Spleen (tissue), 11 donors: ENCODE measurements at regions not wholly inside any gene's neighbourhood (a gene's known extent, or its start where the extent isn't known, plus 50 kb on each side); places are given as distances from the start of the nearest gene placed in this dataset.

Experiments used
- DNase-seq: peaks from one replicate; pipeline ENCODE4 v3.0.0-alpha.2; 2020
- H3K27ac ChIP-seq, 8 donors: fragments of 200-600 bp; sonication (generic) in 7 of 8; 1 replicate in 4 of 8; 2 replicates in 4 of 8; pipeline versions ENCODE4 v1.5.0 to v1.8.0; 2016 to 2021; ENCODE audit warnings: inconsistent platforms in 4 of 8, mild to moderate bottlenecking in 4 of 8, moderate library complexity in 1 of 8
- H3K27me3 ChIP-seq, 7 donors: fragments of 200-600 bp; sonication (generic) in 6 of 7; replicated peaks in 1 of 7; 1 replicate in 4 of 7; 2 replicates in 3 of 7; pipeline versions ENCODE4 v1.5.0 to v1.8.0; 2016 to 2021; ENCODE audit warnings: inconsistent platforms in 3 of 7, mild to moderate bottlenecking in 1 of 7
- H3K36me3 ChIP-seq, 6 donors: fragments of 200-600 bp; sonication (generic) in 5 of 6; 1 replicate in 4 of 6; 2 replicates in 2 of 6; pipeline versions ENCODE4 v1.5.0 to v1.8.0; 2016 to 2021; ENCODE audit warnings: inconsistent platforms in 2 of 6
- H3K4me1 ChIP-seq, 6 donors: fragments of 200-600 bp; sonication (generic) in 5 of 6; 1 replicate in 3 of 6; 2 replicates in 3 of 6; pipeline versions ENCODE4 v1.5.0 to v1.8.0; 2016 to 2021; ENCODE audit warnings: inconsistent platforms in 3 of 6
- H3K4me3 ChIP-seq, 8 donors: fragments of 200-600 bp; sonication (generic) in 7 of 8; 1 replicate in 4 of 8; 2 replicates in 4 of 8; pipeline versions ENCODE4 v1.5.0 to v1.8.0; 2016 to 2021; ENCODE audit warnings: inconsistent platforms in 4 of 8, mild to moderate bottlenecking in 4 of 8, moderate library complexity in 2 of 8
- H3K9me3 ChIP-seq, 8 donors: fragments of 200-600 bp; sonication (generic) in 7 of 8; 1 replicate in 4 of 8; 2 replicates in 4 of 8; pipeline versions ENCODE4 v1.5.0 to v1.8.0; 2016 to 2021; ENCODE audit warnings: inconsistent platforms in 4 of 8
- POLR2A ChIP-seq, 3 donors: fragments of 450-650 bp; IDR thresholded peaks; one replicate each; pipeline ENCODE4 v1.5.1; 2017; ENCODE audit warnings: antibody characterized with exemption in 3 of 3, mild to moderate bottlenecking in 1 of 3
- POLR2AphosphoS5 ChIP-seq, 3 donors: sonication (generic); formaldehyde crosslinking; IDR thresholded peaks; one replicate each; pipeline ENCODE4 v1.5.1; 2017; ENCODE audit warnings: antibody characterized with exemption in 3 of 3
- WGBS, 5 donors: extraction: QIAGEN DNeasy Blood & Tissue Kit in 3 of 5; methylation state at CpG; one replicate each; pipeline versions ENCODE4 v1.1.5 to v1.1.7; 2013 to 2018; 5-methylcytosine and 5-hydroxymethylcytosine counted together
- intact Hi-C: fragments of 100-400 bp; cut with DNase I; formaldehyde crosslinking; loops from one replicate; pipeline ENCODE4 v1.15.0; 2023; ENCODE audit warnings: low total_unique reads
- TF ChIP-seq, protein P1 (sequence below), 11 experiments: fragments of 200-600 bp in 7 of 11; fragments of 450-650 bp in 4 of 11; sonication (generic) in 4 of 11; IDR thresholded peaks in 8 of 11; conservative IDR thresholded peaks in 3 of 11; 1 replicate in 7 of 11; 2 replicates in 4 of 11; pipeline versions ENCODE4 v1.4.0 to v1.8.0; 2016 to 2021; ENCODE audit warnings: antibody characterized with exemption in 11 of 11, inconsistent platforms in 4 of 11, mild to moderate bottlenecking in 1 of 11
- donor health status: healthy with polysubstance abuse.
- donor health status: DM: no; HTN: no; CAD: no; lungs with moderate emphysema.
- donor health status: DM: no; HTN: no; CAD: no.
- donor health status: Bipolar disorder and iron deficiency.
- donor health status: healthy.
- donor health status: DM: no; HTN: no; CAD: no.
- donor health status: DM: yes; HTN: yes; CAD: no.

- 58 to 63% (median 62%) methylated on average over 3 of the region's 3 CpGs for WGBS, 5 donors
- TF ChIP-seq, protein P1, sequence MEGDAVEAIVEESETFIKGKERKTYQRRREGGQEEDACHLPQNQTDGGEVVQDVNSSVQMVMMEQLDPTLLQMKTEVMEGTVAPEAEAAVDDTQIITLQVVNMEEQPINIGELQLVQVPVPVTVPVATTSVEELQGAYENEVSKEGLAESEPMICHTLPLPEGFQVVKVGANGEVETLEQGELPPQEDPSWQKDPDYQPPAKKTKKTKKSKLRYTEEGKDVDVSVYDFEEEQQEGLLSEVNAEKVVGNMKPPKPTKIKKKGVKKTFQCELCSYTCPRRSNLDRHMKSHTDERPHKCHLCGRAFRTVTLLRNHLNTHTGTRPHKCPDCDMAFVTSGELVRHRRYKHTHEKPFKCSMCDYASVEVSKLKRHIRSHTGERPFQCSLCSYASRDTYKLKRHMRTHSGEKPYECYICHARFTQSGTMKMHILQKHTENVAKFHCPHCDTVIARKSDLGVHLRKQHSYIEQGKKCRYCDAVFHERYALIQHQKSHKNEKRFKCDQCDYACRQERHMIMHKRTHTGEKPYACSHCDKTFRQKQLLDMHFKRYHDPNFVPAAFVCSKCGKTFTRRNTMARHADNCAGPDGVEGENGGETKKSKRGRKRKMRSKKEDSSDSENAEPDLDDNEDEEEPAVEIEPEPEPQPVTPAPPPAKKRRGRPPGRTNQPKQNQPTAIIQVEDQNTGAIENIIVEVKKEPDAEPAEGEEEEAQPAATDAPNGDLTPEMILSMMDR (IDR thresholded peaks at IDR 0.05 in 8 of 11, conservative IDR thresholded peaks at IDR 0.05 in 3 of 11) = no peak
- TF ChIP-seq POLR2A (IDR thresholded peaks at IDR 0.05) = no peak
- TF ChIP-seq POLR2AphosphoS5 (IDR thresholded peaks at IDR 0.05) = no peak
Measured at GRCh38 chr13:70391678-70392077, 283.4 kb upstream of the KLHL1 start.

DNA sequence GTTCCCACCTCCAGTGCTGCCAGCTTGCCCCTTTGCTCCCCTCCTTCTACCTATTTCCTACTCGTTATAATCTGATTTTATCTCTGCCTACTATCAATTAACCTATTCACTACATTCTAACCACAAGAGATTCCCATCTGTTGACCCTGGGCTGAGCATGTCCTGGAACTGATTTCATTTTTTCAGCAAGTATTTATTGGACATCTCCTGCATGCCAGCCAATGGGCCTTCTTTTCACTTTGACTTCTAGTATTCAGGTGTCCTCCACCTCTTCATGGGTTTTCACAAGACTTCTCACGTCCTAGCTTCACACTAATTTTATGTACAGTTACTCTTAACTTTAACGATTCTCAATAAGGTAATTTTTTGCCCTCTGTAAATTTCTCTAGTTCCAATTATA lies 282.7 kb upstream of the KLHL1 start:
- H3K27ac ChIP-seq = no peak overlapping the region
- H3K4me3 ChIP-seq = no peak overlapping the region
- H3K36me3 ChIP-seq = no peaks in the 10 kb centered on the region
- DNase-seq = no peak
- H3K27me3 ChIP-seq = no peaks in the 10 kb centered on the region
- TF ChIP-seq POLR2AphosphoS5 (IDR thresholded peaks at IDR 0.05) (no peak), POLR2A (IDR thresholded peaks at IDR 0.05) (no peak)
- TF ChIP-seq, protein P1 (IDR thresholded peaks at IDR 0.05 in 8 of 11, conservative IDR thresholded peaks at IDR 0.05 in 3 of 11) = no peak
- 57 to 73% (median 63%) methylated on average over 3 of the region's 3 CpGs for WGBS, 5 donors
- H3K9me3 ChIP-seq = peaks cover 0 to 12% (median 0%) of the 10 kb centered on the region in 8 donors
- H3K4me1 ChIP-seq = no peaks in the 10 kb centered on the region
- intact Hi-C loops = no loop called here

More at GRCh38 chr13:70391678-70392077, 283.4 kb upstream of the KLHL1 start:
- intact Hi-C loops = no loop called here
- H3K4me1 ChIP-seq = no peaks in the 10 kb centered on the region
- no peak overlapping the region for H3K27ac ChIP-seq
- H3K4me3 ChIP-seq = no peak overlapping the region
- H3K27me3 ChIP-seq = no peaks in the 10 kb centered on the region
- no peaks in the 10 kb centered on the region for H3K36me3 ChIP-seq
- DNase-seq = no peak
- H3K9me3 ChIP-seq = peaks cover 0 to 7% (median 0%) of the 10 kb centered on the region in 8 donors

DNA sequence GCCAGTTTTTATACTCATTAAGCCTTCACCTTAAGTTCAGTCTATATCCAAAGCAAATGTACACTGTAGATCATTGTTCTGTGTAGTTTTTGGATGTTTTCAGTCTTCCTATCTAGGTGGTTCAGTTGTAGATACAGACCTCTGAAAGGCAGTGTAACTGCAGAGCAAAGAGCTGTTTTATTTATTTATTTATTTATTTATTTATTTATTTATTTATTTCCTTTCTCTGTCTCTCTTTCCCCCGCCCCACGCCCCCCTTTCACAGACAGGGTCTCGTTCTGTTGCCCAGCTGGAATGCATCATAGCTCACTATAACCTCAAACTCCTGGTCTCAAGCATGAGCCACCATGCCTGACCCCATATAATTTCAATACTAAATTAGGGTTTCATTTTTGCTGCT lies 281.8 kb upstream of the KLHL1 start:
- Histone ChIP-seq H3K27ac (no peak overlapping the region), H3K36me3 (no peaks in the 10 kb centered on the region), H3K4me1 (no peaks in the 10 kb centered on the region), H3K9me3 (peaks cover 0 to 12% (median 0%) of the 10 kb centered on the region in 8 donors), H3K27me3 (no peaks in the 10 kb centered on the region), H3K4me3 (no peak overlapping the region)
- no peak for DNase-seq
- no peak for TF ChIP-seq POLR2A (IDR thresholded peaks at IDR 0.05)
- TF ChIP-seq POLR2AphosphoS5 (IDR thresholded peaks at IDR 0.05) = no peak
- TF ChIP-seq, protein P1 (IDR thresholded peaks at IDR 0.05 in 8 of 11, conservative IDR thresholded peaks at IDR 0.05 in 3 of 11) = no peak
- WGBS, 5 donors = 59 to 83% (median 80%) methylated on average over 3 of the region's 3 CpGs
- intact Hi-C loops = no loop called here

GRCh38 chr13:70388935-70389334 lies 280.7 kb upstream of the KLHL1 start:
- no peak overlapping the region for H3K27ac ChIP-seq
- H3K9me3 ChIP-seq = peaks cover 0 to 12% (median 0%) of the 10 kb centered on the region in 8 donors
- DNase-seq = no peak
- H3K4me1 ChIP-seq = no peaks in the 10 kb centered on the region
- TF ChIP-seq POLR2A (IDR thresholded peaks at IDR 0.05) (no peak), POLR2AphosphoS5 (IDR thresholded peaks at IDR 0.05) (no peak)
- TF ChIP-seq, protein P1 (IDR thresholded peaks at IDR 0.05 in 8 of 11, conservative IDR thresholded peaks at IDR 0.05 in 3 of 11) = no peak
- no peaks in the 10 kb centered on the region for H3K27me3 ChIP-seq
- WGBS, 5 donors = 44 to 95% (median 90%) methylated on average over 1 of the region's 1 CpG
- no peak overlapping the region for H3K4me3 ChIP-seq
- no peaks in the 10 kb centered on the region for H3K36me3 ChIP-seq
- intact Hi-C loops = no loop called here
